OCI-LY7 (cell line): ENCODE measurements at regions not wholly inside any gene's neighbourhood (a gene's known extent, or its start where the extent isn't known, plus 50 kb on each side); places are given as distances from the start of the nearest gene placed in this dataset.

ENCODE experiments used
- EZH2phosphoT487 ChIP-seq: fragments of 200-600 bp; sonication (generic); IDR thresholded peaks from 2 replicates; pipeline ENCODE4 v1.6.1; 2018; ENCODE audit warnings: low read depth, borderline replicate concordance, mild to moderate bottlenecking, mixed run types, antibody characterized with exemption, low read length, moderate library complexity, mixed read lengths
- TF ChIP-seq, protein P1 (sequence below): fragments of 200-600 bp; sonication (generic); conservative IDR thresholded peaks from 2 replicates; pipeline ENCODE4 v1.5.1; 2014; ENCODE audit warnings: mild to moderate bottlenecking, antibody characterized with exemption, low read length, moderate library complexity, mixed read lengths

GRCh38 chr14:36052063-36052462 is 124.5 kb downstream of the PTCSC3 start:
- TF ChIP-seq, protein P1, sequence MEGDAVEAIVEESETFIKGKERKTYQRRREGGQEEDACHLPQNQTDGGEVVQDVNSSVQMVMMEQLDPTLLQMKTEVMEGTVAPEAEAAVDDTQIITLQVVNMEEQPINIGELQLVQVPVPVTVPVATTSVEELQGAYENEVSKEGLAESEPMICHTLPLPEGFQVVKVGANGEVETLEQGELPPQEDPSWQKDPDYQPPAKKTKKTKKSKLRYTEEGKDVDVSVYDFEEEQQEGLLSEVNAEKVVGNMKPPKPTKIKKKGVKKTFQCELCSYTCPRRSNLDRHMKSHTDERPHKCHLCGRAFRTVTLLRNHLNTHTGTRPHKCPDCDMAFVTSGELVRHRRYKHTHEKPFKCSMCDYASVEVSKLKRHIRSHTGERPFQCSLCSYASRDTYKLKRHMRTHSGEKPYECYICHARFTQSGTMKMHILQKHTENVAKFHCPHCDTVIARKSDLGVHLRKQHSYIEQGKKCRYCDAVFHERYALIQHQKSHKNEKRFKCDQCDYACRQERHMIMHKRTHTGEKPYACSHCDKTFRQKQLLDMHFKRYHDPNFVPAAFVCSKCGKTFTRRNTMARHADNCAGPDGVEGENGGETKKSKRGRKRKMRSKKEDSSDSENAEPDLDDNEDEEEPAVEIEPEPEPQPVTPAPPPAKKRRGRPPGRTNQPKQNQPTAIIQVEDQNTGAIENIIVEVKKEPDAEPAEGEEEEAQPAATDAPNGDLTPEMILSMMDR = no peak
- TF ChIP-seq EZH2phosphoT487 = no peak
